Left kidney (tissue), 1 donor: ENCODE measurements at regions not wholly inside any gene's neighbourhood (a gene's known extent, or its start where the extent isn't known, plus 50 kb on each side); places are given as distances from the start of the nearest gene placed in this dataset.
"Not testable (repeated sequence)": the region's sequence is repeated elsewhere in the genome, so short reads cannot be mapped to it uniquely, and the experiment has no call there.

Experiments
- DNase-seq: peaks from one replicate; pipeline ENCODE4 v3.0.0-alpha.2; 2013

GRCh38 chr22:49413146-49413545 is 414.5 kb downstream of the BRD1 start:
- no peak for DNase-seq

- no peak for DNase-seq
Observed at GRCh38 chr22:49412236-49412635, 415.4 kb downstream of the BRD1 start.

- no peak for DNase-seq
Observed at GRCh38 chr22:49411236-49411635, 416.4 kb downstream of the BRD1 start.

- DNase-seq = no peak
Observed at GRCh38 chr22:49408102-49408836, 419.4 kb downstream of the BRD1 start.

GRCh38 chr22:49406879-49407587 is 420.6 kb downstream of the BRD1 start:
- no peak for DNase-seq

- no peak for DNase-seq
Observed at GRCh38 chr22:49406047-49406650, 421.5 kb downstream of the BRD1 start.

GRCh38 chr22:49405590-49405989 is 422.1 kb downstream of the BRD1 start:
- DNase-seq = no peak

GRCh38 chr22:49404576-49405241 is 423.0 kb downstream of the BRD1 start:
- no peak for DNase-seq

- no peak for DNase-seq
Observed at GRCh38 chr22:49404020-49404419, 423.7 kb downstream of the BRD1 start.

GRCh38 chr22:49403102-49403501 is 424.6 kb downstream of the BRD1 start:
- no peak for DNase-seq

- DNase-seq = no peak
Observed at GRCh38 chr22:49402169-49402568, 425.5 kb downstream of the BRD1 start.

GRCh38 chr22:49400941-49401598 is 426.6 kb downstream of the BRD1 start:
- DNase-seq = no peak

GRCh38 chr22:49400136-49400940 is 427.3 kb downstream of the BRD1 start:
- no peak for DNase-seq

GRCh38 chr22:49398646-49399045 is 429.0 kb downstream of the BRD1 start:
- DNase-seq = no peak

- no peak for DNase-seq
Observed at GRCh38 chr22:49398115-49398514, 429.6 kb downstream of the BRD1 start.

- no peak for DNase-seq
Observed at GRCh38 chr22:49396817-49397216, 430.9 kb downstream of the BRD1 start.

- no peak for DNase-seq
Observed at GRCh38 chr22:49395617-49396016, 432.1 kb downstream of the BRD1 start.

GRCh38 chr22:49395062-49395461 is 432.6 kb downstream of the BRD1 start:
- DNase-seq = not testable (repeated sequence)

- no peak for DNase-seq
Observed at GRCh38 chr22:49394116-49394785, 433.4 kb downstream of the BRD1 start.

GRCh38 chr22:49393526-49393925 is 434.1 kb downstream of the BRD1 start:
- no peak for DNase-seq
